IMR-90 (cell line): ENCODE measurements at regions not wholly inside any gene's neighbourhood (a gene's known extent, or its start where the extent isn't known, plus 50 kb on each side); places are given as distances from the start of the nearest gene placed in this dataset.

Experiments used
- ATAC-seq: fragments of 200-7000 bp; cut with Tn5 transposase; 2 replicates; pipeline ENCODE4 v1.9.1; 2020; ENCODE audit warnings: low read depth, mild to moderate bottlenecking, moderate library complexity
- BruUV-seq: library from RNA; stranded (reverse); fragments of 400-500 nt; replicated peaks from 2 replicates; lab custom pipeline; 2021; lab: Mats Ljungman, UMichigan
- CTCF ChIA-PET: fragments of 300-600 bp; formaldehyde crosslinking; extraction: SDS; loops from one replicate; lab custom pipeline; 2021; ENCODE audit warnings: antibody characterized with exemption; lab: Yijun Ruan, JAX
- POLR2A ChIA-PET: fragments of 300-600 bp; sonication (Branson Sonifier 250); formaldehyde crosslinking; loops from one replicate; lab custom pipeline; 2022; ENCODE audit warnings: antibody characterized with exemption; ENCODE audit not compliant: unreplicated experiment; lab: Charles Lee
- DNase-seq: peaks from one replicate; pipeline ENCODE4 v3.0.0; 2013
- H2AFZ ChIP-seq: replicated peaks from 2 replicates; pipeline ENCODE3; 2013; ENCODE audit warnings: low read length, mild to moderate bottlenecking; ENCODE audit not compliant: poor library complexity
- H2AK5ac ChIP-seq: 2 replicates; pipeline ENCODE4 v1.6.1; 2013; ENCODE audit warnings: low read depth, low read length, inconsistent platforms
- H2AK9ac ChIP-seq: replicated peaks from 2 replicates; pipeline ENCODE3; 2013; ENCODE audit warnings: mild to moderate bottlenecking, low read depth, low read length, moderate library complexity; ENCODE audit not compliant: poor library complexity
- H2BK120ac ChIP-seq: 2 replicates; pipeline ENCODE4 v1.6.1; 2013; ENCODE audit warnings: low read depth, low read length, inconsistent platforms
- H2BK15ac ChIP-seq: 3 replicates; pipeline ENCODE4 v1.6.1; 2013; ENCODE audit warnings: low read depth, low read length, inconsistent platforms
- H2BK20ac ChIP-seq: 2 replicates; pipeline ENCODE4 v1.6.1; 2013; ENCODE audit warnings: low read depth, mild to moderate bottlenecking, inconsistent platforms, low read length, moderate library complexity
- H2BK5ac ChIP-seq: 2 replicates; pipeline ENCODE4 v1.6.1; 2013; ENCODE audit warnings: mild to moderate bottlenecking, low read depth, low read length, inconsistent platforms; ENCODE audit not compliant: poor library complexity, severe bottlenecking
- H3K14ac ChIP-seq: replicated peaks from 2 replicates; pipeline ENCODE4 v1.6.1; 2013; ENCODE audit warnings: low read depth, low read length, inconsistent platforms
- H3K18ac ChIP-seq: 2 replicates; pipeline ENCODE4 v1.6.1; 2013; ENCODE audit warnings: low read depth, low read length, control low read depth
- H3K23ac ChIP-seq: 2 replicates; pipeline ENCODE4 v1.6.1; 2013; ENCODE audit warnings: low read depth, low read length, inconsistent platforms
- H3K27ac ChIP-seq: 2 replicates; pipeline ENCODE4 v1.5.1; 2013; ENCODE audit warnings: mild to moderate bottlenecking, control low read depth, low read length; ENCODE audit not compliant: insufficient read depth
- H3K27me3 ChIP-seq: 2 replicates; pipeline ENCODE4 v1.6.1; 2013; ENCODE audit warnings: low read length; ENCODE audit not compliant: control insufficient read depth, insufficient read depth
- H3K36me3 ChIP-seq: 2 replicates; pipeline ENCODE4 v1.6.1; 2013; ENCODE audit warnings: low read length, mixed read lengths; ENCODE audit not compliant: control insufficient read depth, insufficient read depth
- H3K4ac ChIP-seq: 2 replicates; pipeline ENCODE4 v1.6.1; 2013; ENCODE audit warnings: low read depth, low read length, inconsistent platforms
- H3K4me1 ChIP-seq: 2 replicates; pipeline ENCODE4 v1.6.1; 2013; ENCODE audit warnings: low read length, mixed read lengths; ENCODE audit not compliant: control insufficient read depth, insufficient read depth
- H3K4me2 ChIP-seq: 2 replicates; pipeline ENCODE4 v1.6.1; 2013; ENCODE audit warnings: low read depth, mild to moderate bottlenecking, control low read depth, low read length, moderate library complexity
- H3K4me3 ChIP-seq: 2 replicates; pipeline ENCODE4 v1.5.1; 2013; ENCODE audit warnings: low read depth, mild to moderate bottlenecking, control low read depth, low read length, moderate library complexity; ENCODE audit not compliant: insufficient read depth
- H3K56ac ChIP-seq: 2 replicates; pipeline ENCODE4 v1.6.1; 2013; ENCODE audit warnings: low read length, inconsistent platforms; ENCODE audit not compliant: insufficient read depth; ENCODE audit errors: extremely low read depth
- H3K79me1 ChIP-seq, 2 experiments: 2 replicates each; pipeline ENCODE4 v1.6.1; 2013; ENCODE audit warnings: low read length in 2 of 2, inconsistent platforms in 1 of 2, low read depth in 1 of 2
- H3K9ac ChIP-seq: 2 replicates; pipeline ENCODE4 v1.6.1; 2013; ENCODE audit warnings: low read depth, low read length, control low read depth
- H3K9me1 ChIP-seq: 2 replicates; pipeline ENCODE4 v1.6.1; 2013; ENCODE audit warnings: low read length, inconsistent platforms; ENCODE audit not compliant: insufficient read depth
- H3K9me3 ChIP-seq: 2 replicates; pipeline ENCODE4 v1.6.1; 2013; ENCODE audit warnings: low read length; ENCODE audit not compliant: control insufficient read depth, insufficient read depth
- H4K20me1 ChIP-seq: 2 replicates; pipeline ENCODE4 v1.6.1; 2013; ENCODE audit warnings: low read length, inconsistent platforms; ENCODE audit not compliant: insufficient read depth
- H4K5ac ChIP-seq: 2 replicates; pipeline ENCODE4 v1.6.1; 2013; ENCODE audit warnings: mild to moderate bottlenecking, low read depth, low read length, control low read depth
- H4K8ac ChIP-seq, 2 experiments: 2 replicates each; pipeline ENCODE4 v1.6.1; 2013; ENCODE audit warnings: low read depth in 2 of 2, low read length in 2 of 2, control low read depth in 1 of 2, inconsistent platforms in 1 of 2
- H4K91ac ChIP-seq: 2 replicates; pipeline ENCODE4 v1.6.1; 2013; ENCODE audit warnings: low read depth, low read length, inconsistent platforms; ENCODE audit not compliant: insufficient read depth
- FOS ChIP-seq: fragments of 150-350 bp; IDR thresholded peaks from 2 replicates; pipeline ENCODE4 v1.6.1; 2016; ENCODE audit warnings: low read depth, low read length
- MAFK ChIP-seq: IDR thresholded peaks from 2 replicates; pipeline ENCODE4 v1.6.1; 2012; ENCODE audit warnings: low read depth, low read length, improper control_type of control experiment
- WGBS, 2 experiments: methylation state at CpG; one replicate each; pipeline versions ENCODE4 v1.1.5 to v1.1.7; 2013; ENCODE audit warnings: missing lambda C conversion rate in 2 of 2; ENCODE audit not compliant: insufficient read length in 1 of 2; ENCODE audit errors: extremely low coverage in 2 of 2; 5-methylcytosine and 5-hydroxymethylcytosine counted together
- dilution Hi-C: fragments of 300-500 bp; cut with HindIII; formaldehyde crosslinking; loops from one replicate; pipeline ENCODE4 v1.14.3; 2018; ENCODE audit warnings: low sequenced_read_pairs; ENCODE audit not compliant: unreplicated experiment
- in situ Hi-C: fragments of 300-500 bp; cut with MboI; formaldehyde crosslinking; loops from 3 replicates; pipeline ENCODE4 v1.14.3; 2019; ENCODE audit warnings: low sequenced_read_pairs, inconsistent platforms, mixed read lengths
- intact Hi-C: fragments of 100-400 bp; cut with micrococcal nuclease; formaldehyde crosslinking; loops from 2 replicates; pipeline ENCODE4 v1.10.0; 2022

DNA sequence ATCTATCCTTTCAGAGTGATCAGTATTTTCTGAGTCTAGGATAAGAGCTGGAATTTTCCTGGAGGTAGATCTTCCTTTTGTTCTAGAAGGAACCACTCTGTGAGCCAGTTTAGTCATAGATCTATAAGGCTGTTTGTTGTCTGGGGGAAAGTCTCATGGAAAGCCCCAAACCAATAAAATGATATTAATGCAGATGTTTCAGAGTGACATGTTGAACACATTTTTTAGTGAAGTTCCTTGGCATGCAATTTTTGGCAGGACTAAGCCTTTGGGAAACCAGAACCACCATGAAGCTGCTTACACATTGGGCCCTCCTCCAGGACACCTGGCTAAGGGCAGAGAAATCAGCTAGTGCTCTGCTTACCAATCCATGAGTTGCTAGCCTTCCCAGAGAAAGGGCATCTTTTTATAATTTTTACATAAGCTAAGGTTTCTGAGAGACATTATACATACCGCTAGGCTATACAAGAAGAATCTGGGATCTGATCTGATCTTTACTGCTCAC, 101.5 kb upstream of the PCED1B start:
- in situ Hi-C loops (no loop called here), intact Hi-C loops (no loop called here), dilution Hi-C loops (no loop called here)
- Histone ChIP-seq H3K4ac (no peak overlapping the region), H4K5ac (no peak overlapping the region), H2BK5ac (no peak overlapping the region), H3K4me3 (no peak overlapping the region), H2AK5ac (no peak overlapping the region), H3K9me1 (no peaks in the 10 kb centered on the region), H2BK20ac (no peak overlapping the region), H4K20me1 (no peaks in the 10 kb centered on the region), H3K56ac (no peak overlapping the region), H3K18ac (no peak overlapping the region), H3K23ac (no peak overlapping the region), H3K36me3 (no peaks in the 10 kb centered on the region), H3K14ac (no peak overlapping the region), H3K4me1 (no peaks in the 10 kb centered on the region), H2AFZ (no peak overlapping the region), H3K27ac (no peak overlapping the region), H2BK120ac (no peak overlapping the region), H3K9ac (no peak overlapping the region), H4K91ac (no peak overlapping the region), H3K27me3 (no peaks in the 10 kb centered on the region), H3K4me2 (no peak overlapping the region), H4K8ac (no peak overlapping the region), H3K79me1 (no peaks in the 10 kb centered on the region), H2BK15ac (no peak overlapping the region), H3K9me3 (no peaks in the 10 kb centered on the region), H2AK9ac (no peak overlapping the region)
- no peak for TF ChIP-seq FOS
- no peak for TF ChIP-seq MAFK
- ChIA-PET CTCF (no interaction called here), POLR2A (no interaction called here)
- WGBS, 2 experiments = no CpG with 5 or more reads among the region's 1 CpG
- no peak for ATAC-seq
- no peak for DNase-seq
- BruUV-seq = no TSS peak
